ENCODE measurements at regions not wholly inside any gene's neighbourhood (a gene's known extent, or its start where the extent isn't known, plus 50 kb on each side); places are given as distances from the start of the nearest gene placed in this dataset.

DNA sequence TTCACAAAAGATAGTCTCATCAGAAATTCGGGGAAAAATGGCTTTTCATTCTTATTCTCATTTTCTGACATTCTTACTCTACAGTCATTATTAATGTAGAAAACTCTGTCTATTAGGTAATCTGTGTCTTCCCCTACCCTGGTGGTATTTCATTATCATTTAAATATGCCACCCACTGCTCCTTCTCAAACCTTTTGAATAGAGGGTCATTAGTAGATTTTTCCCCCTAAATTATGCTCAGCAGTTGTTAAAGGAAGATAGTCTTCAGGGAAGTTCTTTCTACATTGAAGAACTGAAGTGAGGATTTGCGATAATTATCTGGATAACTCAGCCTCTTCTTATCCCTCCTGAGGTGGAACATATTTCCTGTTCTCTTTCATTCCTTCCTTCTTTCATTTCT, 989.5 kb upstream of the RBFOX1 start:
- no peaks in the 10 kb centered on the region for H3K4me1 ChIP-seq
- no peak for ATAC-seq
- no peak overlapping the region for H3K27ac ChIP-seq
- H3K9me3 ChIP-seq: peaks cover 0 to 16% (median 0%) of the 10 kb centered on the region in 12 donors
- TF ChIP-seq POLR2A (IDR thresholded peaks at IDR 0.05): no peak
- TF ChIP-seq, protein P1, sequence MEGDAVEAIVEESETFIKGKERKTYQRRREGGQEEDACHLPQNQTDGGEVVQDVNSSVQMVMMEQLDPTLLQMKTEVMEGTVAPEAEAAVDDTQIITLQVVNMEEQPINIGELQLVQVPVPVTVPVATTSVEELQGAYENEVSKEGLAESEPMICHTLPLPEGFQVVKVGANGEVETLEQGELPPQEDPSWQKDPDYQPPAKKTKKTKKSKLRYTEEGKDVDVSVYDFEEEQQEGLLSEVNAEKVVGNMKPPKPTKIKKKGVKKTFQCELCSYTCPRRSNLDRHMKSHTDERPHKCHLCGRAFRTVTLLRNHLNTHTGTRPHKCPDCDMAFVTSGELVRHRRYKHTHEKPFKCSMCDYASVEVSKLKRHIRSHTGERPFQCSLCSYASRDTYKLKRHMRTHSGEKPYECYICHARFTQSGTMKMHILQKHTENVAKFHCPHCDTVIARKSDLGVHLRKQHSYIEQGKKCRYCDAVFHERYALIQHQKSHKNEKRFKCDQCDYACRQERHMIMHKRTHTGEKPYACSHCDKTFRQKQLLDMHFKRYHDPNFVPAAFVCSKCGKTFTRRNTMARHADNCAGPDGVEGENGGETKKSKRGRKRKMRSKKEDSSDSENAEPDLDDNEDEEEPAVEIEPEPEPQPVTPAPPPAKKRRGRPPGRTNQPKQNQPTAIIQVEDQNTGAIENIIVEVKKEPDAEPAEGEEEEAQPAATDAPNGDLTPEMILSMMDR (IDR thresholded peaks at IDR 0.05): no peak
- WGBS, 4 donors: 19 to 22% (median 20%) methylated on average over 2 of the region's 2 CpGs
- H3K4me3 ChIP-seq: no peak overlapping the region
- H3K36me3 ChIP-seq: no peaks in the 10 kb centered on the region
- intact Hi-C loops (cut with DNase I): no loop called here
- no peak for DNase-seq
- no peaks in the 10 kb centered on the region for H3K27me3 ChIP-seq

DNA sequence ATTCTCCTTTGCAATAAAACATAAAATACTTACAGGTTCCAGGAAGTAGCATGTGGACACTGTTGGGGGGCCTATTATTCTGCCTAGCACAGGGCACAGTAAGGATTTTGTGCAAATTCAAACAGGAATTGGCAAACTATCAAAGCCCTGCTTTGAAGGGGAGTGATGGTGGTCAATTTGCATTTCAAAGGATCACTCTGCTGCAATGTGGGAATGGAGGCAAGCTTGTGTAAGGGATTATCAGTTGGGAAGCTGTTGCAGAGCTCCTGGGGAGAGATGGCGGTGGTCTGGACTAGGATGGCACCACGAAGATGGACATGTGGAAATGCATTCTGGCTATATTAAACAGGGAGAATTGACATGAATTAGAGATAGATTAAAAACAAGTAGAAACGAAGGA, 990.7 kb upstream of the RBFOX1 start:
- Histone ChIP-seq H3K4me3 (no peak overlapping the region), H3K9me3 (peaks cover 0 to 16% (median 0%) of the 10 kb centered on the region in 12 donors), H3K4me1 (no peaks in the 10 kb centered on the region), H3K27me3 (no peaks in the 10 kb centered on the region), H3K36me3 (no peaks in the 10 kb centered on the region), H3K27ac (no peak overlapping the region)
- ATAC-seq: no peak
- DNase-seq: no peak
- intact Hi-C loops (cut with DNase I): no loop called here
- WGBS, 4 donors: 26 to 45% (median 30%) methylated on average over 3 of the region's 3 CpGs
- TF ChIP-seq, protein P1 (IDR thresholded peaks at IDR 0.05): no peak
- TF ChIP-seq POLR2A (IDR thresholded peaks at IDR 0.05): no peak

DNA sequence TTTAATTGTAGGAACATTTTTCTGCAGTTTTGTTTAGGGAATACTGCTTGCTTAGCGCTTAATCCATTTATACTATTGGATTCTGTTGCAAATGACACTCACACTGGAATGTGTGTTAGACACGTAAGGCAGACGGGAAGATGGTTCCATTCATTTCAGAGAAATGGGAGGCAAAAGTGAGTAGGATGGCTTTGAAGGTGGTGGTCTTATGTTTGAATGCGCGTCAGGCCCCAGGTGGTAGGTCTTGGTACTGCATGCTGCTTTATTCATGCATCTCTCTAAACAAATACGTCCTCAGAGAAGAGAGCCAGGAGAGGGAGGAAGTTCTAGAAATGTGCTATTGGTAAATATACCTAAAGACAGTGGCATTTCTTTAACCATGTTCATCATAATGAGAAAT, 997.6 kb upstream of the RBFOX1 start:
- Histone ChIP-seq H3K27ac (no peak overlapping the region), H3K9me3 (no peaks in the 10 kb centered on the region), H3K4me3 (no peak overlapping the region), H3K27me3 (no peaks in the 10 kb centered on the region), H3K4me1 (no peaks in the 10 kb centered on the region), H3K36me3 (no peaks in the 10 kb centered on the region)
- 60 to 72% (median 65%) methylated on average over 6 of the region's 6 CpGs for WGBS, 4 donors
- TF ChIP-seq, protein P1 (IDR thresholded peaks at IDR 0.05): peak in 7 of 12 donors; percentile 18 to 50 (median 27)
- no peak for TF ChIP-seq POLR2A (IDR thresholded peaks at IDR 0.05)
- intact Hi-C loops (cut with DNase I): no loop called here
- ATAC-seq (no peak), DNase-seq (no peak)

DNA sequence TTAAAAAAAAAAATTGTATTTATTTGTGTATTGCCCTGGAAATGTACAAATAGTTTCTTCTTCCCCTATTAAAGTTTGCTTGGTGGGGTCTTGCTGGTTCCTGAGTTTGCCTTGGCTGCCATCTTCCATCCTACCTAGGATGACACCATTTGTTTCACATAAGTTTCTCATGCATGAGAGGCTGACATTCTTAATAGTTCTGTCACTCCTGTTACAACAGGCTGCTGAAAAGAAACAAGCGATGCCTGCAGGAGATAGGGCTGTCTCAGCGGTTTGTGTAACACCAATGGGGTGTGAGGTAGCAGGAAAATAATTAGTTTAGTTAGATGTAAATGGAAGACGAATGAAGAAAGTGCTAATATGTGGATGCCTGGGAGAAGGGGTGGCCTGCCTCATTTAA, 1000.9 kb upstream of the RBFOX1 start:
- Histone ChIP-seq H3K4me1 (no peaks in the 10 kb centered on the region), H3K36me3 (no peaks in the 10 kb centered on the region), H3K27ac (no peak overlapping the region), H3K9me3 (no peaks in the 10 kb centered on the region), H3K27me3 (no peaks in the 10 kb centered on the region), H3K4me3 (no peak overlapping the region)
- intact Hi-C loops (cut with DNase I): no loop called here
- ATAC-seq (no peak), DNase-seq (no peak)
- TF ChIP-seq POLR2A (IDR thresholded peaks at IDR 0.05): no peak
- TF ChIP-seq, protein P1 (IDR thresholded peaks at IDR 0.05): no peak
- 10 to 30% (median 22%) methylated on average over 3 of the region's 3 CpGs for WGBS, 4 donors

Data from heart left ventricle (tissue), 16 donors.